Ishikawa (cell line): ENCODE measurements at regions not wholly inside any gene's neighbourhood (a gene's known extent, or its start where the extent isn't known, plus 50 kb on each side); places are given as distances from the start of the nearest gene placed in this dataset.

Experiments
- CEBPB ChIP-seq: IDR thresholded peaks from 2 replicates; pipeline ENCODE4 v1.6.1; 2012
- CREB1 ChIP-seq: IDR thresholded peaks from 2 replicates; pipeline ENCODE4 v1.6.1; 2012; ENCODE audit warnings: low read depth
- EGR1 ChIP-seq: IDR thresholded peaks from 2 replicates; pipeline ENCODE4 v1.6.1; 2012
- EP300 ChIP-seq: IDR thresholded peaks from 2 replicates; pipeline ENCODE4 v1.6.1; 2012; ENCODE audit warnings: borderline replicate concordance
- FOXM1 ChIP-seq: IDR thresholded peaks from 2 replicates; pipeline ENCODE4 v1.6.1; 2012; ENCODE audit warnings: low read depth, borderline replicate concordance
- NFIC ChIP-seq: IDR thresholded peaks from 2 replicates; pipeline ENCODE4 v1.6.1; 2012
- RAD21 ChIP-seq: IDR thresholded peaks from 2 replicates; pipeline ENCODE4 v1.6.1; 2012; ENCODE audit warnings: low read depth
- TAF1 ChIP-seq: IDR thresholded peaks from 2 replicates; pipeline ENCODE4 v1.6.1; 2012; ENCODE audit warnings: low read depth, mild to moderate bottlenecking
- TCF12 ChIP-seq: IDR thresholded peaks from 2 replicates; pipeline ENCODE4 v1.6.1; 2012; ENCODE audit warnings: low read depth
- TEAD4 ChIP-seq: IDR thresholded peaks from 2 replicates; pipeline ENCODE4 v1.6.1; 2012
- YY1 ChIP-seq: IDR thresholded peaks from 2 replicates; pipeline ENCODE4 v1.6.1; 2012; ENCODE audit warnings: low read depth
- ZBTB7A ChIP-seq: IDR thresholded peaks from 2 replicates; pipeline ENCODE4 v1.6.1; 2012; ENCODE audit warnings: low read depth
- TF ChIP-seq, protein P1 (sequence below): IDR thresholded peaks from 2 replicates; pipeline ENCODE4 v1.6.1; 2012
- TF ChIP-seq, protein P2 (sequence below): IDR thresholded peaks from 2 replicates; pipeline ENCODE4 v1.6.1; 2012
- TF ChIP-seq, protein P3 (sequence below): IDR thresholded peaks from 2 replicates; pipeline ENCODE4 v1.6.1; 2012; ENCODE audit warnings: low read depth, mild to moderate bottlenecking

DNA sequence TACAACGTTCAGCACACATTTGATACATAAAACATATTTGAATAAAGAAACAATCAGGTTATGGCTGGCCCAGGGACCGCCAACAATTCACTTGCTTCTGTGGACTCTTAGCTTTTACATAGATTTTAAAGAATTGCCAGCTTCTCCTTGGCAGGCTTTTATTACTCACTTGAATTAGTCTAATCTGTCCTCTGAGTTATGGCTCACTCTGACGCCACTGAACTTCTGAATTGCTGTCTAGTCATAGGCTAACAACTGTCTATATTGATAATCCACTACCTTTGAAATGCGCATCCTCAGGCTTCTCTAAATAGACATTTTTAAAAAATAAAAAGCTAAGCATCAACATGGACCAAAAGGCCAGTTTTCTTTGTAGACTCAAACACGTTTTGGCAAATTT, 317.4 kb upstream of the SGCD start:
- TF ChIP-seq EGR1 (no peak), EP300 (no peak), ZBTB7A (no peak), TCF12 (no peak), TAF1 (no peak), CREB1 (no peak), RAD21 (no peak), CEBPB (no peak)
- TF ChIP-seq, protein P1, sequence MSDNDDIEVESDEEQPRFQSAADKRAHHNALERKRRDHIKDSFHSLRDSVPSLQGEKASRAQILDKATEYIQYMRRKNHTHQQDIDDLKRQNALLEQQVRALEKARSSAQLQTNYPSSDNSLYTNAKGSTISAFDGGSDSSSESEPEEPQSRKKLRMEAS: no peak

GRCh38 chr5:156015137-156015536, 311.8 kb upstream of the SGCD start:
- TF ChIP-seq TCF12 (no peak), TAF1 (no peak), CEBPB (no peak), RAD21 (no peak), NFIC (no peak)

DNA sequence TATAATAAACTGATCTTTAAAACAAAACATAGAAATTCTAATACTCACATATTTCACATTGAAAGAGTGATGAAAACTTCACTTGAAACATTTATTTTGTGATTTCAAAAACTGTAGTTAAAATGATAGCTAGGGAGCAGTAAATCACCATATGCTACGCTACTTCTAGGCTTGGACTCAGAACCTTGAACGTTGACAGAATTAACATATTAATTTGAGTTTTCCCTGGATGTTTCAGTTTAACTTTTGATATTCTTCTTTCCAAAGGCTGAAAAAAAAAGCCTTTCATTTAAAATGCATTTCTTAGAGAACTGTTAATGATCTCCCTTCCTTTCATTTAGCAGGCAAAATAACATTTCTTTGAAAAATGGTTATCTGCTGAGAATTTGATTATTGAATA, 307.8 kb upstream of the SGCD start:
- no peak for TF ChIP-seq TEAD4
- TF ChIP-seq TCF12: no peak
- TF ChIP-seq, protein P2, sequence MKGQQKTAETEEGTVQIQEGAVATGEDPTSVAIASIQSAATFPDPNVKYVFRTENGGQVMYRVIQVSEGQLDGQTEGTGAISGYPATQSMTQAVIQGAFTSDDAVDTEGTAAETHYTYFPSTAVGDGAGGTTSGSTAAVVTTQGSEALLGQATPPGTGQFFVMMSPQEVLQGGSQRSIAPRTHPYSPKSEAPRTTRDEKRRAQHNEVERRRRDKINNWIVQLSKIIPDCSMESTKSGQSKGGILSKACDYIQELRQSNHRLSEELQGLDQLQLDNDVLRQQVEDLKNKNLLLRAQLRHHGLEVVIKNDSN: no peak
- no peak for TF ChIP-seq CREB1
- TF ChIP-seq EGR1: no peak
- no peak for TF ChIP-seq ZBTB7A
- TF ChIP-seq, protein P3, sequence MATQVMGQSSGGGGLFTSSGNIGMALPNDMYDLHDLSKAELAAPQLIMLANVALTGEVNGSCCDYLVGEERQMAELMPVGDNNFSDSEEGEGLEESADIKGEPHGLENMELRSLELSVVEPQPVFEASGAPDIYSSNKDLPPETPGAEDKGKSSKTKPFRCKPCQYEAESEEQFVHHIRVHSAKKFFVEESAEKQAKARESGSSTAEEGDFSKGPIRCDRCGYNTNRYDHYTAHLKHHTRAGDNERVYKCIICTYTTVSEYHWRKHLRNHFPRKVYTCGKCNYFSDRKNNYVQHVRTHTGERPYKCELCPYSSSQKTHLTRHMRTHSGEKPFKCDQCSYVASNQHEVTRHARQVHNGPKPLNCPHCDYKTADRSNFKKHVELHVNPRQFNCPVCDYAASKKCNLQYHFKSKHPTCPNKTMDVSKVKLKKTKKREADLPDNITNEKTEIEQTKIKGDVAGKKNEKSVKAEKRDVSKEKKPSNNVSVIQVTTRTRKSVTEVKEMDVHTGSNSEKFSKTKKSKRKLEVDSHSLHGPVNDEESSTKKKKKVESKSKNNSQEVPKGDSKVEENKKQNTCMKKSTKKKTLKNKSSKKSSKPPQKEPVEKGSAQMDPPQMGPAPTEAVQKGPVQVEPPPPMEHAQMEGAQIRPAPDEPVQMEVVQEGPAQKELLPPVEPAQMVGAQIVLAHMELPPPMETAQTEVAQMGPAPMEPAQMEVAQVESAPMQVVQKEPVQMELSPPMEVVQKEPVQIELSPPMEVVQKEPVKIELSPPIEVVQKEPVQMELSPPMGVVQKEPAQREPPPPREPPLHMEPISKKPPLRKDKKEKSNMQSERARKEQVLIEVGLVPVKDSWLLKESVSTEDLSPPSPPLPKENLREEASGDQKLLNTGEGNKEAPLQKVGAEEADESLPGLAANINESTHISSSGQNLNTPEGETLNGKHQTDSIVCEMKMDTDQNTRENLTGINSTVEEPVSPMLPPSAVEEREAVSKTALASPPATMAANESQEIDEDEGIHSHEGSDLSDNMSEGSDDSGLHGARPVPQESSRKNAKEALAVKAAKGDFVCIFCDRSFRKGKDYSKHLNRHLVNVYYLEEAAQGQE: no peak
- TF ChIP-seq TAF1: no peak
- TF ChIP-seq CEBPB: no peak
- TF ChIP-seq EP300: no peak
- no peak for TF ChIP-seq YY1
- no peak for TF ChIP-seq RAD21

GRCh38 chr5:156019571-156020180, 307.3 kb upstream of the SGCD start:
- no peak for TF ChIP-seq TEAD4
- no peak for TF ChIP-seq ZBTB7A
- no peak for TF ChIP-seq TCF12
- TF ChIP-seq NFIC: no peak
- no peak for TF ChIP-seq EP300
- no peak for TF ChIP-seq CREB1
- TF ChIP-seq, protein P2: no peak
- no peak for TF ChIP-seq TAF1
- TF ChIP-seq, protein P3: no peak
- no peak for TF ChIP-seq YY1
- TF ChIP-seq, protein P1: no peak
- no peak for TF ChIP-seq EGR1
- TF ChIP-seq CEBPB: no peak
- TF ChIP-seq RAD21: no peak
- TF ChIP-seq FOXM1: no peak

GRCh38 chr5:156020647-156021046, 306.3 kb upstream of the SGCD start:
- TF ChIP-seq YY1: no peak
- TF ChIP-seq FOXM1: no peak
- no peak for TF ChIP-seq EP300
- TF ChIP-seq EGR1: no peak
- no peak for TF ChIP-seq TEAD4
- TF ChIP-seq TCF12: no peak
- no peak for TF ChIP-seq TAF1
- TF ChIP-seq CEBPB: no peak
- TF ChIP-seq, protein P2: no peak

- no peak for TF ChIP-seq CEBPB
- no peak for TF ChIP-seq NFIC
- TF ChIP-seq FOXM1: no peak
- TF ChIP-seq EGR1: no peak
- TF ChIP-seq TCF12: no peak
- TF ChIP-seq CREB1: no peak
- TF ChIP-seq, protein P1: no peak
- TF ChIP-seq, protein P2: no peak
- no peak for TF ChIP-seq YY1
- no peak for TF ChIP-seq RAD21
- no peak for TF ChIP-seq ZBTB7A
- no peak for TF ChIP-seq TEAD4
- TF ChIP-seq, protein P3: no peak
- TF ChIP-seq EP300: no peak
- no peak for TF ChIP-seq TAF1
Observed at GRCh38 chr5:156021866-156022265, 305.1 kb upstream of the SGCD start.
